ENCODE measurements at regions not wholly inside any gene's neighbourhood (a gene's known extent, or its start where the extent isn't known, plus 50 kb on each side); places are given as distances from the start of the nearest gene placed in this dataset.

DNA sequence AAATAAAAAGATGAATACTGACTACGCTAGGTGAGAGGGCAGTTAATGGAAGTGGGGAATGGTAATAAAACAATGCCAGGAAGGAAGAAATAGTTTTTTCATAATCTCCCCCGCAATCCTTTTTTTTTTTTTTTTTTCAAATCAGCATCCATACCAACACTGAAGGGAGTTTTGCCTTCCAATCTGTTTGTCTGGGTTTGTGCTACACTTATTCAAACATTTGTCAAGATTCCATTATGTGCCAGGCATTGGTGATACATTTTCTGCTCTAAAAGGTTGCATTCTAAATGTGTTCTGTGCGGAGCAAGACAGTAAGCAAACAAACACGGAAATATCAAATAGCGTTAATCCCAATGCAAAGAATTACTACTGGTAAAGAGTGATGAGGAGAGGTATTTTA is 437.9 kb upstream of the BOD1L1 start:
- H3K4me1 ChIP-seq (ENCODE audit: control insufficient read depth in 4 of 4, insufficient read depth in 4 of 4, low read length in 3 of 4): no peaks in the 10 kb centered on the region
- no peaks in the 10 kb centered on the region for H3K36me3 ChIP-seq (ENCODE audit: control insufficient read depth in 4 of 4, insufficient read depth in 3 of 4, low read depth in 1 of 4, low read length in 3 of 4)
- no peaks in the 10 kb centered on the region for H3K27me3 ChIP-seq (ENCODE audit: control insufficient read depth in 4 of 4, insufficient read depth in 4 of 4, low read length in 3 of 4)
- DNase-seq (ENCODE audit: low spot score): no peak
- no peak overlapping the region for H3K9ac ChIP-seq (ENCODE audit: low read depth in 1 of 2, low read length in 2 of 2)
- no peak overlapping the region for H3K4me3 ChIP-seq (ENCODE audit: low read depth in 1 of 3, low read length in 3 of 3)
- H3K27ac ChIP-seq (ENCODE audit: low read depth in 1 of 2, low read length in 2 of 2): no peak overlapping the region
- 92% methylated on average over 5 of the region's 5 CpGs for WGBS
- H3K9me3 ChIP-seq (ENCODE audit: control insufficient read depth in 4 of 4, low read length in 3 of 4): peaks cover 0 to 2% (median 0%) of the 10 kb centered on the region in 4 donors
- TF ChIP-seq, protein P1, sequence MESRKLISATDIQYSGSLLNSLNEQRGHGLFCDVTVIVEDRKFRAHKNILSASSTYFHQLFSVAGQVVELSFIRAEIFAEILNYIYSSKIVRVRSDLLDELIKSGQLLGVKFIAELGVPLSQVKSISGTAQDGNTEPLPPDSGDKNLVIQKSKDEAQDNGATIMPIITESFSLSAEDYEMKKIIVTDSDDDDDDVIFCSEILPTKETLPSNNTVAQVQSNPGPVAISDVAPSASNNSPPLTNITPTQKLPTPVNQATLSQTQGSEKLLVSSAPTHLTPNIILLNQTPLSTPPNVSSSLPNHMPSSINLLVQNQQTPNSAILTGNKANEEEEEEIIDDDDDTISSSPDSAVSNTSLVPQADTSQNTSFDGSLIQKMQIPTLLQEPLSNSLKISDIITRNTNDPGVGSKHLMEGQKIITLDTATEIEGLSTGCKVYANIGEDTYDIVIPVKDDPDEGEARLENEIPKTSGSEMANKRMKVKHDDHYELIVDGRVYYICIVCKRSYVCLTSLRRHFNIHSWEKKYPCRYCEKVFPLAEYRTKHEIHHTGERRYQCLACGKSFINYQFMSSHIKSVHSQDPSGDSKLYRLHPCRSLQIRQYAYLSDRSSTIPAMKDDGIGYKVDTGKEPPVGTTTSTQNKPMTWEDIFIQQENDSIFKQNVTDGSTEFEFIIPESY (IDR thresholded peaks at IDR 0.05): no peak
- TF ChIP-seq FOXA1 (IDR thresholded peaks at IDR 0.05) (no peak), CTCF (IDR thresholded peaks at IDR 0.05; ENCODE audit: low read depth, low read length, missing input control) (no peak), EGR1 (IDR thresholded peaks at IDR 0.05; ENCODE audit: low read depth in 2 of 2) (no peak), RXRA (IDR thresholded peaks at IDR 0.05) (no peak), NR2F2 (IDR thresholded peaks at IDR 0.05) (no peak), HNF4A (conservative IDR thresholded peaks at IDR 0.05) (no peak), RAD21 (IDR thresholded peaks at IDR 0.05) (no peak), SP1 (IDR thresholded peaks at IDR 0.05) (no peak), YY1 (IDR thresholded peaks at IDR 0.05) (no peak), JUND (IDR thresholded peaks at IDR 0.05) (no peak), TAF1 (conservative IDR thresholded peaks at IDR 0.05) (no peak), HNF4G (IDR thresholded peaks at IDR 0.05) (no peak), GABPA (IDR thresholded peaks at IDR 0.05 in 1 of 2, conservative IDR thresholded peaks at IDR 0.05 in 1 of 2) (no peak)
- TF ChIP-seq, protein P2, sequence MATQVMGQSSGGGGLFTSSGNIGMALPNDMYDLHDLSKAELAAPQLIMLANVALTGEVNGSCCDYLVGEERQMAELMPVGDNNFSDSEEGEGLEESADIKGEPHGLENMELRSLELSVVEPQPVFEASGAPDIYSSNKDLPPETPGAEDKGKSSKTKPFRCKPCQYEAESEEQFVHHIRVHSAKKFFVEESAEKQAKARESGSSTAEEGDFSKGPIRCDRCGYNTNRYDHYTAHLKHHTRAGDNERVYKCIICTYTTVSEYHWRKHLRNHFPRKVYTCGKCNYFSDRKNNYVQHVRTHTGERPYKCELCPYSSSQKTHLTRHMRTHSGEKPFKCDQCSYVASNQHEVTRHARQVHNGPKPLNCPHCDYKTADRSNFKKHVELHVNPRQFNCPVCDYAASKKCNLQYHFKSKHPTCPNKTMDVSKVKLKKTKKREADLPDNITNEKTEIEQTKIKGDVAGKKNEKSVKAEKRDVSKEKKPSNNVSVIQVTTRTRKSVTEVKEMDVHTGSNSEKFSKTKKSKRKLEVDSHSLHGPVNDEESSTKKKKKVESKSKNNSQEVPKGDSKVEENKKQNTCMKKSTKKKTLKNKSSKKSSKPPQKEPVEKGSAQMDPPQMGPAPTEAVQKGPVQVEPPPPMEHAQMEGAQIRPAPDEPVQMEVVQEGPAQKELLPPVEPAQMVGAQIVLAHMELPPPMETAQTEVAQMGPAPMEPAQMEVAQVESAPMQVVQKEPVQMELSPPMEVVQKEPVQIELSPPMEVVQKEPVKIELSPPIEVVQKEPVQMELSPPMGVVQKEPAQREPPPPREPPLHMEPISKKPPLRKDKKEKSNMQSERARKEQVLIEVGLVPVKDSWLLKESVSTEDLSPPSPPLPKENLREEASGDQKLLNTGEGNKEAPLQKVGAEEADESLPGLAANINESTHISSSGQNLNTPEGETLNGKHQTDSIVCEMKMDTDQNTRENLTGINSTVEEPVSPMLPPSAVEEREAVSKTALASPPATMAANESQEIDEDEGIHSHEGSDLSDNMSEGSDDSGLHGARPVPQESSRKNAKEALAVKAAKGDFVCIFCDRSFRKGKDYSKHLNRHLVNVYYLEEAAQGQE (IDR thresholded peaks at IDR 0.05): no peak

DNA sequence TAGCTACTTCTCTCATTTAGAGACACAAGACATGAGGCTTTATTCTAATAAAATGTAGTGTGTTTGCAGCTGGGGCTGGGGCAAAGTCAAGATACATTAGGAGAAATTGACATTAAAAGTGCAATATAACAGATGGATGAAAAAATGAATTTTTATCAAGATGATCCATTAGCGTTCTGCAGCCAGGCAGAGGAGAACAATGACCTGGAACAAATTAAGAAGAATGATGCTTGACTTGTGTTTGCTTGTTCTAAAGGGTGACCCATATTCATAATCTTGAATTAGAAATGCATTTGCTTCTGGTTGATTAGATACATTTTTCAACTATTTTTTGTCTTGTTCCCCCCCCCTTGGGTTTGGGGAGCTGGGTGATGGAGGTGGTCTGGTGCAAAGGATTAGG is 439.5 kb upstream of the BOD1L1 start:
- Histone ChIP-seq H3K36me3 (ENCODE audit: control insufficient read depth in 4 of 4, insufficient read depth in 3 of 4, low read depth in 1 of 4, low read length in 3 of 4) (no peaks in the 10 kb centered on the region), H3K4me1 (ENCODE audit: control insufficient read depth in 4 of 4, insufficient read depth in 4 of 4, low read length in 3 of 4) (no peaks in the 10 kb centered on the region), H3K9me3 (ENCODE audit: control insufficient read depth in 4 of 4, low read length in 3 of 4) (peaks cover 0 to 2% (median 1%) of the 10 kb centered on the region in 4 donors), H3K9ac (ENCODE audit: low read depth in 1 of 2, low read length in 2 of 2) (no peak overlapping the region), H3K27ac (ENCODE audit: low read depth in 1 of 2, low read length in 2 of 2) (no peak overlapping the region), H3K27me3 (ENCODE audit: control insufficient read depth in 4 of 4, insufficient read depth in 4 of 4, low read length in 3 of 4) (no peaks in the 10 kb centered on the region), H3K4me3 (ENCODE audit: low read depth in 1 of 3, low read length in 3 of 3) (no peak overlapping the region)
- no peak for DNase-seq (ENCODE audit: low spot score)
- no peak for TF ChIP-seq EGR1 (IDR thresholded peaks at IDR 0.05; ENCODE audit: low read depth in 2 of 2)
- no peak for TF ChIP-seq FOXA1 (IDR thresholded peaks at IDR 0.05)
- no peak for TF ChIP-seq SP1 (IDR thresholded peaks at IDR 0.05)
- no peak for TF ChIP-seq YY1 (IDR thresholded peaks at IDR 0.05)
- TF ChIP-seq JUND (IDR thresholded peaks at IDR 0.05): no peak
- TF ChIP-seq, protein P2 (IDR thresholded peaks at IDR 0.05): no peak
- no peak for TF ChIP-seq ATF3 (IDR thresholded peaks at IDR 0.05)
- TF ChIP-seq FOXA2 (IDR thresholded peaks at IDR 0.05): no peak
- TF ChIP-seq MAX (IDR thresholded peaks at IDR 0.05): no peak
- TF ChIP-seq RXRA (IDR thresholded peaks at IDR 0.05): no peak
- no peak for TF ChIP-seq GABPA (IDR thresholded peaks at IDR 0.05 in 1 of 2, conservative IDR thresholded peaks at IDR 0.05 in 1 of 2)
- TF ChIP-seq TAF1 (conservative IDR thresholded peaks at IDR 0.05): no peak
- TF ChIP-seq HNF4G (IDR thresholded peaks at IDR 0.05): no peak
- WGBS: 89% methylated on average over 1 of the region's 1 CpG

All from liver (tissue), 8 donors.